SIG-M5 treated with dmso at 0.1 percent for 504 hours (cell line): ENCODE measurements at regions not wholly inside any gene's neighbourhood (a gene's known extent, or its start where the extent isn't known, plus 50 kb on each side); places are given as distances from the start of the nearest gene placed in this dataset.

Source experiments
- DNase-seq: peaks from one replicate; lab custom pipeline; 2025; ENCODE audit not compliant: unreplicated experiment; lab: John Stamatoyannopoulos, UW

DNA sequence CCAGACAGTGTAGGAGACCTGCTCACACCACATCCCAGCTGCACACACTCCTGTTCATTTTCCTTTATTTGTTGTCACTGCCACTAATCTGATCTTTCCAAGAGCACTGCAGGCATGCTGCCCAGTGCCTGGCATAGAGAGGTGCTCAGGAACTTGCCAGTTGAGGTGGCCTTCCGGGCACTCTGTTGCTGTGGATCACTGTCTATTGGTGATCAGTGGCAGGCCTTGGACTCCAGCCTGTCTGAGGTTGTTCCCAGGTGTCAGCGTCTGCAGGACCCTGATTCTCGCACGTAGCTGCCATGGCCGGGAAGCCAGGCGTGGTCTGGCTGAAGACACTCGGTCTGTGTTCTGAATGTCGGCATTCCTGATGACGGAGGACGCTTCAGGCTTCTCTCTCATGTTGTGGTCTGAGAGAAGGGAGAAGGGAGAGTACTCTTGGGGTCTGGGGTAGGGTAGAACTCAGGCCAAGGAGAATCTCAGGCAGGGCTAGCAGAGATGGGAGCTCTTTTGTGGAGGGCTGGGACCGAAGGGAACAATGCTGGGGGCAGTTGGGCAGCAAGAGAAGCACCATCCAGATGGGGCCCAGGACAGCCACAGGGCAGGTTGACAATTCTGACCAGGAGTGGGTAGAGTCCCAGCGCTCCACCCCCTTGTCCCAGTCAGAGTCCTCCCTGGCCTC, 240.9 kb downstream of the MYCN start:
- no peak for DNase-seq

DNA sequence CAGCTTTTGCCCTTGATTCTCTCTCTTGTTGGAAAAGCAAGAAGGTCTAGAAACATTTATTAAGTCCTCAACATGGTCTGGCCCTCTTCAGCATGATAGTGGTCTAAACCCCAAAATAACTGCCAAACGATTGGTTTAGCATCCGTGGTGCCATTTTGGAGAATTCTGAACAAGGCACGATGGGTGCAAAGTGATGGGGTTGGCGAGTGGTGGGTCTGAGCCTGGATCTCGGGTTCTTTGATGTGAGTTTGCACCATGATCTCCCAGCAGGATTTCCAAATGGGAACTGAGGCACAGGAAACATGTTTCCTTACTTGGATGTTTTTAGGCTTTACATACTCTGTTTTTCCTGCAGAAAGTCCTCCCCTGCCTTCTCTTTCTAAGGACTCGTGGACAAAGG, 240.3 kb downstream of the MYCN start:
- no peak for DNase-seq

DNA sequence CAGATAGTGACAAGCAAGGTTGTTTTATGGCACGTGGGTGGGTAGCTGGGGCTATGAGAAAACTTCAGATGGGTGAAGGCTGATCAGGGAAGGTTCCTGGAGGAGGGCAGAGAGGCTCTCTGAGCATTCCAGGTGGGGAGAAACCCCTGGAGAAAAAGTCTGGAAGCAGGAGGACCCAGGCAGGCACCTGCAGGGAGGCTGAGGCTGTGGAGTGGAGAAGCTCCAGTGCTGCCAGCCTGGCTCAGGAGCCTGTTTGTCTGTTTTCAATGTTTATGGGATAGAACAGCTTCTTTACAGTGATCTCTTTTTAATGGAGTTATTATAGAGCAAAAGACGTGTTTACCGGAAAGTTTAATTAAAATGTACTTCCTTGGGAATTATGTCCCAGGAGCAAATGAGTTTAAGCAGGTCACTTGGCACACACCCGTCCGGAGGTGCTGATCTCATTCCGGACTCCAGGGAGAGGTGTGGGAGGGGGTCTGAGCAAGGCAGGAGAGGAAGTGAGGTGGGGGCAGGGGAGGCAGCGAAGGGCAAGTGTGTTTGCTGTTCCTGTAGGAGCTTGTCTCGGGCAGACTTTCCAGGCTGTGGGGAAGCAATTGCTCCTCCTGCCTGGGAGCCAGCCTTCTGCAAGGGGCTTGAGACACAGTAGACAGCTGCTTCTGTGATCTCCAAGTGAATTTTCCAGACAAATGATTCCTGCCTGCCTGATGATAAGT, 239.5 kb downstream of the MYCN start:
- no peak for DNase-seq

DNA sequence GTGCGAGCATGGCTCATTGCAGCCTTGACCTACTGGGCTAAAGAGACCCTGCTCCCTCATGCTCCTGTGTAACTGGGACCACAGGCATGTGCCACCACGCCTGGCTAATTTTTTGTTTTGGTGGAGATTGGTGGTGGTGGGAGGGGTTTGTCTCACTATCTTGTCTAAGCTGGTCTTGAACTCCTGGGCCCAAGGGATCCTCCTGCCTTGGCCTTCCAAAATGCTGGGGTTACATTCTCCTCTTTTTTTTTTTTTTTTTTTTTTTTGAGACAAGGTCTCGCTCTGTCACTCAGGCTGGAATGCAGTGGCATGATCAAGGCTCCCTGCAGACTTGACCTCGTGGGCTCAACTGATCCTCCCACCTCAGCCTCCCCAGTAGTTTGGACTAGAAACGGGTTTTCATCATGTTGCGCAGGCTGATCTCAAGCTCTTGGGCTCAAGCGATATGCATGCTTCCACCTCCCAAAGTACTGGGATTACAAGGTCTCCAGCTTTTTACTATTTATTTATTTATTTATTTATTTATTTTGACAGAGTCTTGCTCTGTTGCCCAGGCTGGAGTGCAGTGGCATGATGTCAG, 238.3 kb downstream of the MYCN start:
- DNase-seq: no peak

DNA sequence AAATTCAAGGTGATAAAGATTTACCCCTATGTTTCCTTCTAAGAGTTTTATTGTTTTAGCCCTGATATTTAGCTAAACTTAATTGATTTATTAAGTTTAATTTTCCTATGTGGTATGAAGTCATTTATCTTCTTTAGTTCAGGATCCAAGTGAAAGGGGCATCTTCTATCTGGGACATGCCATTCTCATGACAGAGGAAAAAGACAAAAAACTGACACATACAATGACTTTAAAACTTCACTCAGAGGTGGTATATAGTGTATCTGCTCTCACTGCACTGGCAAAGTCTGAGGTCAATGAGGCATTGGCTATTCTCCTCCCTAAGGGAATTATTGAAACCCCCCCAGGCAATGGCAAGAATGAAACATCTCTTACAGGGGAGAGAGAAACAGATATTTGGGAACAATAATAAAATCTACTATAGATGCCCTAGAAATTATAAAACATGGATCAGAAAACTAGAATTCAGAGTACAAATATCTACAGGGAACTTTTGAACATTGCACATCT, 237.4 kb downstream of the MYCN start:
- DNase-seq: no peak

DNA sequence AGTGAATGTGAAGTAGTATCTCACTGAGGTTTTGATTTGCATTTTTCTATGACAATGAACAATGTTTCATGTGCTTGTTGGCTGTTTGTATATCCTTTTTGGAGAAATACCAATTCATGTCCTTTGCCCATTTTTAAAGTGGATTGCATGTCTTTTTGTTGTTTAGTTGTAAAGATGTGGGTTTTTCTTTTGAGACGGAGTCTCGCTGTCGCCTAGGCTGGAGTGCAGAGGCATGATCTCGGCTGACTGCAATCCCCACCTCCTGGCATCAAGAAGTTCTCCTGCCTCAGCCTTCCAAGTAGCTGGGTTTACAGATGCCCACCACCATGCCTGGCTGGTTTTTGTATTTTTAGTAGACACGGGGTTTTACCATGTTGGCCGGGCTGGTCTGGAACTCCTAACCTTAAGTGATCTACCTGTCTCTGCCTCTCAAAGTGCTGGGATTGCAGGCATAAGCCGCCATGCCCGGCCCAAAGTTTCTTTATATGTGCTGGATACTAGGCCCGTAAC, 236.7 kb downstream of the MYCN start:
- DNase-seq: no peak

DNA sequence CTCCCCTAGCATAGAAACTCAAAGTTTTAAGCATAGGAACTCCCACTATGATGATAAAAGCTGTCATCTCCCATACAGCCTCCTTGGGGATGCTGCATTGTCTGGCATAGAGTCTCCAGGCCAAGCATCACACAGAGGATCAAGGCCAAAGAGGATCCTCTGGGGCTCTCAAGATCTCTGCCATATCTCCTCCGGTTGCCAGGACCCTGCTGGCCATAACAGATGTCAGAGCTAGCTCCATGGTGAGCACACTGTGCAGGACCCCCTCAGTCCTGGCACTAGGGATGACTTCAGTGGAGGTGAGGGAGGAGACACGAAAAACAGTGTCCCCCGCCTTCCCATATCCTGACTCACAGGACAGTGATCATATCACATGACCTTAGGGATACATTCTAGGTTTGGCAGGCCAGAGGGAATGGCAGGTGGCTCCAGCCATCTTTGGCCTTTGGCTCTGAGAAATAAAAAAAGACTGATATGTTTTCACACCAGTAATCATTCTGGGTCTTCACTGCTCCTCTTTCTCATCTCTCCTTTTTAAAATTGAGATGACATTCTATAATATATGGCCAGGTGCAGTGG, 235.0 kb downstream of the MYCN start:
- no peak for DNase-seq

DNA sequence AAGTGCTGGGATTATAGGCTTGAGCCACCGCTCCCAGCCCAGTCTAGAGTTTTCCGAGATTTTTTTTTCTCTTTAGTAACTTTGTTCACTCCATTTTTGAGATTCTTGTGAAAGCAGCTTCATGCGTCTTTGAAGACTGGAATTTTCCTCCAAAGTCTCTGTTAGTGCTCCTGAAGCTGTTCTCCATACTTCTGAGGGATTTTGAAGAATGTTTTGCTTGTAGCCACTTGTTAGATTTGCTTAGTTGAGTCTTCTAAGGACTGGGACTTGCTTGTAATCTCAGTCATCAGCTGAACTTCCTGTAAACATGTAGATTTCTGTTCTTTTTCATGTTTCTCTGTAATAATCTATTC, 234.3 kb downstream of the MYCN start:
- no peak for DNase-seq

DNA sequence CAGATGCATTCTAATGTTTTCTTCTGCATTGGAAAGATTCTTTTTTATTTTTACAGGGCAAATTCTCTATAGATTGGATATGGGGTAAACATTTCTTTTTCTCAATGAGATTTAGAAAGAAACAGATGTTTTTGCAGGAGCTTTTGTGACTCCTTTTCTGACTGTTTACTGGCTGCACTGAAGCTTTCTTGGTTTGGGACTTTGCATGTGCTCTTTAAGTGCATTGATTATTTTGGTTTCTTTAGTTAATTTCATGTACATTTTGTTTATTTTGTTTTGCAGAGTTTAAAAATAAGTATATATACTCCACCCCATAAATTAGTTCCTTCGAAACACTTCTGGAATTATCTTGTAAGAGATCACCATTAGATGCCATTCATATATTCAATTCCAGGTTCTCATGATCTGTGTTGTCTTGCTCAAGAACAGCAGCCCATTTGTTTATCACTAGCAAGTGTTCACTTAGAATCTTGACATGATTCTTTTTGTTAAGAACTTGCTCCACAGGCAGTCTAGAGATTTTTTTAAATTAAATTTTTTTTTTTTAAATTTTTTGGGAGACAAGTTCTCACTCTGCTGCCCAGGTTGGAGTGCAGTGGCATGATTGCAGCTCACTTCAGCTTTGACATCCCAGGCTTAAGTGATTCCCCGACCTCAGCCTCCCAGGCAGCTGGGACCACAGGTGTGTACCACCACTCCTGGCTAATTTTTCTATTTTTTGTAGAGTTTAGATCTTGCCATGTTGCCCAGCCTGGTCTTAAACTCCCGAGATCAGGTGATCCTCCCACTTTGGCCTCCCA, 233.7 kb downstream of the MYCN start:
- no peak for DNase-seq

DNA sequence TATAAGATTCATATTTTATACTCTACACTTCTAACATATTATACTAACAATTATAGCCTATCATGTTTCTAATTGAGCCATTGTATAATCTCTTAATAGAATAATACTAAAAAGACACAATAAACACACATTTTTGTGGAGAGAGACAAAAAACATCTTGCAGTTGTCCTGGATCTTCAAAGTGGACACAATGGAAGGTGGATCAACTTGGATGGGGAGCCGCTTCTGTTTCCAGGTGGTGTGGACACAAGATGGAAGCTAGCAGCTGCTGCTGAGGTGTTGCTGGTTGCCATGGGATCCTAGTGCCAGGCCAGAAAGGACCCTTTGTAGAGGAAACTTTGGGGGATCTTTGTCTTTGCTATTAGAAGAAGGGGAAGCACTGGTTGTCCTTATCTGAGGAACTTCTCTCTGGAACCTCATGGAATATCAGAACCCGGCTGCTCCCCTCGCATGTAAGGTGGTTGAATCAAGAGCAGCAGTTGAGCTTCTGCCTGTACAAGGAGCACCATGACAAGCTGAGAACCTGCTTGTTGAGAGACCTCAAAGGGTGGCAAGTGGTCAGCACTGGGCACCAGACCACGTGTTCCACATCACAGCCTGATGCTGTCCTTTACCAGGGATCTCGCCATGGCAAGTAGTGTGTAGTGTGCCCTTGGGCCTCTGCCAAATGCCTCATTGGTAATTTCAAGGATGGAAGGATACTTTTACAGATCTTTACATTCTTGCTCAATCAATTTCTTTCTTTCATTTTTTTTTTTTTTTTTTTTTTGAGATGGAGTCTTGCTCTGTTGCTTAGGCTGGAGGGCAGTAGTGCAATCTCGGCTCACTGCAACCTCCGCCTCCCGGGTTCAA, 232.2 kb downstream of the MYCN start:
- DNase-seq: no peak

DNA sequence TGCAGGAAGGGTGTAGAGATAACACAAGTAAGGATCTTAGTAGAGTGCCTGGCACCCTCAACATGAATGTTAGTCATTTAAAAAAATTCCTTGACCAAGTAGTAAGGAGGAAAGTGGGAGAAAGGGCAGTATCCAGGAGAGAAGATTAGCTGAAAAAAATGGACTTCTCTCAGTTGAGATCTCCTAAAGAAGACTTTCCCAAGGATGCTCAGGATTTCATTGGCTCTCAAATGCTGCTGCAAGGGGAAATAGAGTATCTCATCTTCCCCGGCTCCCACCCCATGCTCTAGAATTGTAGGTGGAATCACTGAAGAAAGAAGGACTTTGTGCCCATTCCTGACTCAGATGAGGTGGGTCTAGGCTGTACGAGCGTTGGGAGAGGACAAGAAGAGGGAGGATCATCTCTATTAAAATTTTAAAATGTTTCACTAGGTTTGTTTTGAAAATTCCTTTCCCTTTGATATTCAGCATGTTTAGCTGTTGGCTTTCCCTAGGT, 231.1 kb downstream of the MYCN start:
- DNase-seq: no peak

DNA sequence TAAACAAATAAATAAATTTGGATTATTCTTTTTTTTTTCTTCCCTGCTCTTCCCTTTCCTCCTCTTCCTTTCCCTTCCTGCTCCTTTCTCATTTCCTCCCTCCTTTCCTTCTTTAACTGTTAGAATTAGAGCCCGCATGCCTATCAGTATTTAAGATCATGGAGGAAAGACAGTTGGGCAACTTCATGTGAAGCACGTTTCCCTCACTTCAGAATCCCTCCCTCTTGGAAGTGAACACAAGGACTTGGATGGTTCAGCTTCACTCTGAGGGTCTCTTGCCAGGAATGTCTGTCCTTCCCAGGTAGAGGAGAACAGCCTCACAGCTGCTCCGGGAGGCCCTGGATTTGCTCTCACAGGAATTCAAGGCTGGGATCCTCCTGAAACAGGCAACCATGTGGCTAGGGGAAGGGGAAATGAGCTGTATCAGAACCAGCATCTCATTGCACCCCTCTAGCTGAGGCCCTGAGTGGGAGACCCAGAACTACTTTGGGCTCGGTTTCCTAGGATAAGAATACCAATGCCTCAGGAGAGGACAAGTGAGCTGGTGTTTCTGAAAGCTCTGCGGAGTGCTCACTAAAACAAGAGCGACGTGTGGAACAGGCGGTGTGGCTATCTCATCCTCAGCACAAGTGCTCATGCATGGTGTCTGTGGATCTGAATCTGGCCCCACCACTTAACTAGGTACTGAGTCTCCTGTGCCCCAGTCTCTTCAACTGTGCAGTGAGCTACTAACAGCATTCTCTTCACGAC, 230.5 kb downstream of the MYCN start:
- no peak for DNase-seq

DNA sequence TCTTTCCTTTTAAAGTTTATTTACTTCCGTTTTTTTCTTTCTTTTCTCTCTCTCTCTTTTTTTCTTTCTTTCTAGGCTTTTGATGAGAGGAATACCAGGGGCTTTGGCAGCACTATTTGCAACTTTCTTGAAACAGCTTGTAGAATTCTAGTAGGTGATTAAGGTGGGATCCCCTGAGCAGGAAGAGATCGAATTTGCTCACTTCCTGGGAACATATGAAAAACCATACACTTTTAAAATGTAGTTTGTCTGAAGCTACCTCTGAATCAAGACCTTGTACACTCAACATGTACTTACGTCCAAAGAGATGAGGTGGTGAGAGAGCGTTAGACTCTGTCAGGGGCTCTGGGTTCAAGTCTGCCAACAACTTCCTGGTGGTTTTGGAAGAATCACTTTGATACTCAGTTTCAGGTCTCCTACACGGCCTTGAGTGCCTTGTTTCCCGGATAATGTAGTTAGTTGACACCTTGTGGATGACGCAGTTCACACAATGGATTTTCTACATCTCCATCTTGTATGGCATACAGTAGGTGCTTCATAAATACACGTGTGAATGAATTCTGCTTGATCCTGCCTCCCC, 229.1 kb downstream of the MYCN start:
- DNase-seq: no peak

DNA sequence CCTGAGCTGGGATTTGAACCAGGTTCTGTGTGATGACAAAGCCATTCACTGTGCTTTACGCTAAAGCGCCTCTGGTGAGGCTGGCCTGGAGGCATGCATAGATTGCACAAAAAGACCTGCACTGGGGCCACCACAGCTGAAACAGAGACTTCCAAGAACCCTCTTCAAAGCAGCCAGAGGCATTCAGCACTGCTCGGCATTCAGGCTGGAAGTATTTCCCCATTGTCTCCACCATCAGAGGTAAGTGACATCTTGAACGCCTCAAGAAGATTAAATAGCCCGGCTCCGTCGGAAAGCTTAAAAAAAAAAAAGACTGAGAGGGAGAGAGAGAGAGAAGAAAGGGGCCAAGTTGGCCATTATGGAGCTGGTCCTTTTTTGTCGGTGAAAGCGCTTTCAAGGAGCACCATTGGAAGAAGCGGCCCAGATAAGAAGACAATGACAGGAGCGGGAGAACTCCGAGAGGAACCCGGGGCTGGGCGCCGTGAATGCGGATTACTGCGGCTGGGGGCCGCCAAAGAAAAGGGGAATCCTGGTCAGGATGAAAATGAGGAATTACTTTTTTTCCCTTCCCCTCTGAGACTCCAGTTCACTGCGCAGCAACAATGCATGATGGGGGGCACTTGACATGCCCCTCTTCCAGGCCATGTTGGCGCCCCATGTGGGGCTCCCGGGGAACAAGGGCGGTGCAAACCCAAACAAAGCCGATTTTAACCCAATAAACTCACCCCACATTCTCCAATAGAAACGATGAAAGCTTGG, 228.3 kb downstream of the MYCN start:
- no peak for DNase-seq

DNA sequence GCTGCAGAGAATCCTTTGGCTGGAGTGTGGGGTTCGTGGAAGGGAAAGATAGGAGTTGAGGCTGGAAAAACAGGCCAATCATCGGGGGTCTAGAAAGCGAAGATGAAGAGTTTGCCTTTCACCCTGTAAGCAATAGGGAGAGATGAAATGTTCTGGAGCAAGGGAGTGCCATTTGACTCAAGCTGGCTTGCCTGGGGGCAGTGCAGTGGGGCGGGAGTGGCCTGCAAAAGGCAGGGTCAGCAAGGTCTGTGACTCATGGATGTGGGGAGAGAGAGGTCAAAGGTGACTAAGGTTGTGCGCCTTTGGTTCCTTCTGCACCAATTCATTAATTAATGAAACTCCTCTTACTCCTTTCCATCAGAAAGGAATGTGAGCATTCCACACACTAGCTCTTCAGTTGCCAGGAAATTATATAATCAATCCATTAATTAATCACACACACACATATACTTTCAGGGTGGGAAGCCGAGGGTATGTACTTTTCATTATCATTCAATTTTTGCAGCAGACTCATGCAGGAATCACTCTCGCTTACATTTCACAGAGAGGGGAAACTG, 227.6 kb downstream of the MYCN start:
- no peak for DNase-seq

DNA sequence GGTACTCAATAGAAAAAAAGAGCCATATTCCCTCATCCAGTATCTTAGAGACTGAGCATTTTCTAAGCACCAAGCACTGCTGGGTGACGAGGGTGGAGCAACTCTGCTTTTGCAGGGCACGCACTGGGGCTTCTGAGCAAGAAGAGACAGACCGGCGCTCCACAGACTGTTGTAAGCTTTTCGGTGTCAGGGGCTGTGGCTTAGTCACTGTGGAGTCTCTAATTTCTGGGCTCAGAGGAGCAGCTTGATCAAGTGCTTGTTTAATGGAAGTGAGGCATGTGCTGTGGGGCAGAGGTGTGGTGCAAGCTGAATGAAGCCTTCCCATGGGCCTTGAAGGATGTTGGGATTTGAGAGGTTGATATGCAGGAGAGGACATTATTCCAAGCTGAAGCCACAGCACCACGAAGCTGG, 227.1 kb downstream of the MYCN start:
- no peak for DNase-seq

DNA sequence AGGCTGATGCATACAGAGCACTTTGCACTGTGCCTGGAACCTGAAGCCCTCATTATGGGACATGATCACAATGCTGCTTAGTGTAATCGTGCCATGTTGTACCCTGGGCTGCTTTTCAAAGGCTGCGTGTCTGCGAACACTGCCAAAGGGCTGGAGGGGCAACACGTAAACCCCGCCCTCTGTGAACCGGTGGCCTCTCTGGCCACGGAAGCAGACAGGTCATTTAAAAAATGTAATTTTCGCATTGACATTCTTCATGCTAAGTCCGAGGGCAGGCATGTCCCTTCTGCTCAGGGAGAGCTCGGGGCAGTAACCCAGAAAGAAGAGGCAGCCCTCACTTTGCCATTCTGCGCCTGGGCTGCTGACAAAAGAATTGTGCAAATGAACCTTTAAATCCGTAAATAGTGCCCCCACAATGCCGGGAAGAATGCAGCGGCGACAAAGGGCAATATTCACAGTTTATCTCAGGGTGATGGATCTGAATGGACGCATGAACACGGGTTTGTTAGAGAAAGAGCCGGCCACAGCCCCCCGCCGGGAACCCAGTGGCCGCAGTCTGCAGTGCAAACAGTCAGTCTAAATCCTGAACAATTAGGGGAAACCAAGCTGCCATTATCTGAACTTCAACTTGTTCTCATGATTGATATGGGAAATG, 226.1 kb downstream of the MYCN start:
- no peak for DNase-seq
